ENCODE measurements at regions not wholly inside any gene's neighbourhood (a gene's known extent, or its start where the extent isn't known, plus 50 kb on each side); places are given as distances from the start of the nearest gene placed in this dataset.

DNA sequence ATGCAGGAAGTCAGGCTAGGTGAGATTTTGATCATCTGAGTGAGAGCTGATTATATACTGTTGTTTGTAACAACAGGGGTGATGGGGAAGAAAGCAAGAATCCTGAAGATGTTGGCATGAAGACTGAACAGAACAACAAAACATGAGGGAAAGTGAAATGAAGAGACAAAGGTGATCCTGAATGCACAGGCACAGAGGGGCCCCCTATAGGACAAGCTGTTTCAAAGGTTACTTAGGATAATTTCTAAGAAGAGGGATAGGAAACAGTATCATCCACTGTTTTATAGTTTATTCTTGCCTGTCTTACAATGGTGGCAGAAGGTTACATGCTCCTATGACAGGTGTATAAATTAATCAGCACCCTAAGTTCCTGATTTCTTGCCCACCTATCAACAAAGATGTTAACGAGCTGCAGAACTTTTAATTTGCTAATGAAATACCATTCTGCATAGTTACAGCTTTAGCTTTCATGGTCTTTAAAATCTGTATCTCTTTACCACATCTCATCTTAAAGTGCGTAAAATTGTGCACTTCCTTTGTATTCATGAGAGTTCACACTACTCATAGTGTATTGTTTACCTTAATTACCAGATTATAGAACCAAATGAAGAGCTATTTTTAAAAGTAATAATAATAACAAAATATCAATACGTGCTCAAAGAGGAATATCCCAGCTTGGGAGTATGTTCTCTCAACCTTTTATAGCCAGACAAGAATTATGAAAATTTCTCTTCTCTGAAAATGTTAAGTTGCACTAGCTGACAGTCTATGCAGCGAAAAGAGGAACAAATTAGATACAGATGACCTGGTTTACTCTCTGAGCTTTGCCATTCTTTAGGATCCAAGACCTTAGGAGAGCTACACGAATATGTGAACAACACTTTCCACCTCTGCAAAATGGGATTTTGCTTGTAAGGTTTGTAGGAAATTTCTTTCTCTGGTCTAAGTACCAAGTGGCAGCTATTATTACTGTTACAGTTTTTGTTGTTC, 192.5 kb downstream of the EDN1 start:
- Mint-ChIP-seq H3K27me3 (ENCODE audit: insufficient read depth, low read depth) (no peaks in the 10 kb centered on the region), H3K9me3 (no peaks in the 10 kb centered on the region), H3K4me3 (no peak overlapping the region), H3K27ac (no peak overlapping the region), H3K4me1 (no peaks in the 10 kb centered on the region), H3K36me3 (no peaks in the 10 kb centered on the region)
- no peaks in the 10 kb centered on the region for H4K20me1 ChIP-seq (ENCODE audit: low read depth)
- no peaks in the 10 kb centered on the region for H3F3A ChIP-seq (ENCODE audit: low read depth)
- H3K27ac ChIP-seq = no peak overlapping the region
- no peaks in the 10 kb centered on the region for H3K9me3 ChIP-seq (ENCODE audit: low read depth)
- H3K4me2 ChIP-seq = no peak overlapping the region
- peak overlapping the region; percentile 94 for H2AFZ ChIP-seq (replicated peaks)
- H3K79me2 ChIP-seq (ENCODE audit: low read depth) = no peaks in the 10 kb centered on the region
- no peak for TF ChIP-seq EZH2 (IDR thresholded peaks at IDR 0.05)
- TF ChIP-seq, protein P1, sequence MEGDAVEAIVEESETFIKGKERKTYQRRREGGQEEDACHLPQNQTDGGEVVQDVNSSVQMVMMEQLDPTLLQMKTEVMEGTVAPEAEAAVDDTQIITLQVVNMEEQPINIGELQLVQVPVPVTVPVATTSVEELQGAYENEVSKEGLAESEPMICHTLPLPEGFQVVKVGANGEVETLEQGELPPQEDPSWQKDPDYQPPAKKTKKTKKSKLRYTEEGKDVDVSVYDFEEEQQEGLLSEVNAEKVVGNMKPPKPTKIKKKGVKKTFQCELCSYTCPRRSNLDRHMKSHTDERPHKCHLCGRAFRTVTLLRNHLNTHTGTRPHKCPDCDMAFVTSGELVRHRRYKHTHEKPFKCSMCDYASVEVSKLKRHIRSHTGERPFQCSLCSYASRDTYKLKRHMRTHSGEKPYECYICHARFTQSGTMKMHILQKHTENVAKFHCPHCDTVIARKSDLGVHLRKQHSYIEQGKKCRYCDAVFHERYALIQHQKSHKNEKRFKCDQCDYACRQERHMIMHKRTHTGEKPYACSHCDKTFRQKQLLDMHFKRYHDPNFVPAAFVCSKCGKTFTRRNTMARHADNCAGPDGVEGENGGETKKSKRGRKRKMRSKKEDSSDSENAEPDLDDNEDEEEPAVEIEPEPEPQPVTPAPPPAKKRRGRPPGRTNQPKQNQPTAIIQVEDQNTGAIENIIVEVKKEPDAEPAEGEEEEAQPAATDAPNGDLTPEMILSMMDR (IDR thresholded peaks at IDR 0.05) = peak; percentile 51
- no peak overlapping the region for H3K9ac ChIP-seq
- peaks cover 10% of the 10 kb centered on the region for H3K4me1 ChIP-seq
- peak; percentile 39 for DNase-seq (ENCODE audit: low spot score)
- H3K36me3 ChIP-seq = no peaks in the 10 kb centered on the region
- H3K4me3 ChIP-seq = no peak overlapping the region
- no peaks in the 10 kb centered on the region for H3K27me3 ChIP-seq

- H3K9ac ChIP-seq = no peak overlapping the region
- H3K9me3 Mint-ChIP-seq = no peaks in the 10 kb centered on the region
- H3K27ac ChIP-seq = no peak overlapping the region
- no peak for DNase-seq (ENCODE audit: low spot score)
- no peak for TF ChIP-seq EZH2phosphoT487 (IDR thresholded peaks at IDR 0.05)
- TF ChIP-seq, protein P1 (IDR thresholded peaks at IDR 0.05) = no peak
- TF ChIP-seq EZH2 (IDR thresholded peaks at IDR 0.05) = no peak
- no peaks in the 10 kb centered on the region for H3F3A ChIP-seq (ENCODE audit: low read depth)
- peaks cover 10% of the 10 kb centered on the region for H3K4me1 ChIP-seq
- no peaks in the 10 kb centered on the region for H3K27me3 Mint-ChIP-seq (ENCODE audit: insufficient read depth, low read depth)
- no peaks in the 10 kb centered on the region for H3K36me3 ChIP-seq
- H4K20me1 ChIP-seq (ENCODE audit: low read depth) = no peaks in the 10 kb centered on the region
- no peaks in the 10 kb centered on the region for H3K27me3 ChIP-seq
- no peak overlapping the region for H3K4me2 ChIP-seq
- no peak overlapping the region for H3K4me3 Mint-ChIP-seq
- no peaks in the 10 kb centered on the region for H3K9me3 ChIP-seq (ENCODE audit: low read depth)
- H3K79me2 ChIP-seq (ENCODE audit: low read depth) = no peaks in the 10 kb centered on the region
- no peak overlapping the region for H3K27ac Mint-ChIP-seq
- H3K4me1 Mint-ChIP-seq = no peaks in the 10 kb centered on the region
- H2AFZ ChIP-seq (replicated peaks) = no peak overlapping the region
- H3K4me3 ChIP-seq = no peak overlapping the region
- no peaks in the 10 kb centered on the region for H3K36me3 Mint-ChIP-seq
Measured at GRCh38 chr6:12483712-12484111, 193.6 kb downstream of the EDN1 start.

GRCh38 chr6:12484519-12484918, 194.4 kb downstream of the EDN1 start:
- H3K27me3 Mint-ChIP-seq (ENCODE audit: insufficient read depth, low read depth) = no peaks in the 10 kb centered on the region
- H3K4me3 Mint-ChIP-seq = no peak overlapping the region
- DNase-seq (ENCODE audit: low spot score) = no peak
- no peak for TF ChIP-seq EZH2 (IDR thresholded peaks at IDR 0.05)
- no peak for TF ChIP-seq EZH2phosphoT487 (IDR thresholded peaks at IDR 0.05)
- TF ChIP-seq, protein P1 (IDR thresholded peaks at IDR 0.05) = no peak
- no peak overlapping the region for H3K27ac Mint-ChIP-seq
- no peaks in the 10 kb centered on the region for H3K4me1 Mint-ChIP-seq
- no peak overlapping the region for H2AFZ ChIP-seq (replicated peaks)
- no peaks in the 10 kb centered on the region for H3K79me2 ChIP-seq (ENCODE audit: low read depth)
- H3K36me3 ChIP-seq = no peaks in the 10 kb centered on the region
- H3K27me3 ChIP-seq = no peaks in the 10 kb centered on the region
- H3K4me1 ChIP-seq = peaks cover 10% of the 10 kb centered on the region
- no peaks in the 10 kb centered on the region for H3K9me3 ChIP-seq (ENCODE audit: low read depth)
- H3K36me3 Mint-ChIP-seq = no peaks in the 10 kb centered on the region
- no peak overlapping the region for H3K4me2 ChIP-seq
- H3K9ac ChIP-seq = no peak overlapping the region
- H3K27ac ChIP-seq = no peak overlapping the region
- no peaks in the 10 kb centered on the region for H4K20me1 ChIP-seq (ENCODE audit: low read depth)
- H3F3A ChIP-seq (ENCODE audit: low read depth) = no peaks in the 10 kb centered on the region
- H3K4me3 ChIP-seq = no peak overlapping the region
- H3K9me3 Mint-ChIP-seq = no peaks in the 10 kb centered on the region
